Endothelial cell (in vitro differentiated cells): ENCODE measurements at regions not wholly inside any gene's neighbourhood (a gene's known extent, or its start where the extent isn't known, plus 50 kb on each side); places are given as distances from the start of the nearest gene placed in this dataset.

Source experiments
- DNase-seq: peaks from one replicate; pipeline ENCODE4 v3.0.0; 2021; ENCODE audit warnings: low spot score
- H3K27ac Mint-ChIP-seq: one replicate; pipeline ENCODE4 v1.8.0; 2021; ENCODE audit warnings: mixed read lengths, inconsistent platforms; ENCODE audit not compliant: unreplicated experiment
- H3K27me3 Mint-ChIP-seq: one replicate; pipeline ENCODE4 v1.8.0; 2021; ENCODE audit warnings: mild to moderate bottlenecking, moderate library complexity, mixed read lengths, inconsistent platforms; ENCODE audit not compliant: unreplicated experiment
- H3K36me3 Mint-ChIP-seq: one replicate; pipeline ENCODE4 v1.8.0; 2021; ENCODE audit warnings: mild to moderate bottlenecking, low read depth, mixed read lengths, inconsistent platforms; ENCODE audit not compliant: unreplicated experiment
- H3K4me1 Mint-ChIP-seq: one replicate; pipeline ENCODE4 v1.8.0; 2021; ENCODE audit warnings: mild to moderate bottlenecking, mixed read lengths, inconsistent platforms; ENCODE audit not compliant: unreplicated experiment
- H3K4me3 Mint-ChIP-seq: one replicate; pipeline ENCODE4 v1.8.0; 2021; ENCODE audit warnings: mild to moderate bottlenecking, mixed read lengths, inconsistent platforms; ENCODE audit not compliant: unreplicated experiment
- H3K9me3 Mint-ChIP-seq: one replicate; pipeline ENCODE4 v1.8.0; 2021; ENCODE audit warnings: mixed read lengths, inconsistent platforms; ENCODE audit not compliant: unreplicated experiment
- TF ChIP-seq, protein P1 (sequence below): fragments of 200-600 bp; sonication (generic); IDR thresholded peaks from one replicate; pipeline ENCODE4 v1.5.0; 2021; ENCODE audit warnings: antibody characterized with exemption; ENCODE audit not compliant: unreplicated experiment

DNA sequence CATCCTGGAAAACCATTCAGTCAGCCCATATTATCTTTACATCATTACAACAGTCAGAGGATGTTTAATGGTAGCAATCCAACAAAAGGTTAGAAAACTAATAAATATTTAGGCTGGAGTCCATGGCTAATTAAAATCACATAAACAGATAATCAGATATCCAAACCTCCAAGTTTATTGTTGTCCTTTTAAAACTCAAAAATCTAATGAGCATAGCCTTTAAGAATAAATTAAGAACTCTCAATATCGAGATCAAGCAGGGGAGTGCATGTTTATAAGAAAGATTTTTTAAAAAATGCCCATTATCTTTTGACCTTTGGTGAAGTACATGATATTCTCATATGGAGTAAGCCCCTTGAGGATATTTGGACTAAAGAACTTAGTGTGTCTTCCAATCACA, 842.9 kb upstream of the SEMA6A start:
- H3K27me3 Mint-ChIP-seq, result no peaks in the 10 kb centered on the region
- no peaks in the 10 kb centered on the region for H3K4me1 Mint-ChIP-seq
- H3K27ac Mint-ChIP-seq, result no peak overlapping the region
- no peak for DNase-seq
- no peaks in the 10 kb centered on the region for H3K36me3 Mint-ChIP-seq
- TF ChIP-seq, protein P1, sequence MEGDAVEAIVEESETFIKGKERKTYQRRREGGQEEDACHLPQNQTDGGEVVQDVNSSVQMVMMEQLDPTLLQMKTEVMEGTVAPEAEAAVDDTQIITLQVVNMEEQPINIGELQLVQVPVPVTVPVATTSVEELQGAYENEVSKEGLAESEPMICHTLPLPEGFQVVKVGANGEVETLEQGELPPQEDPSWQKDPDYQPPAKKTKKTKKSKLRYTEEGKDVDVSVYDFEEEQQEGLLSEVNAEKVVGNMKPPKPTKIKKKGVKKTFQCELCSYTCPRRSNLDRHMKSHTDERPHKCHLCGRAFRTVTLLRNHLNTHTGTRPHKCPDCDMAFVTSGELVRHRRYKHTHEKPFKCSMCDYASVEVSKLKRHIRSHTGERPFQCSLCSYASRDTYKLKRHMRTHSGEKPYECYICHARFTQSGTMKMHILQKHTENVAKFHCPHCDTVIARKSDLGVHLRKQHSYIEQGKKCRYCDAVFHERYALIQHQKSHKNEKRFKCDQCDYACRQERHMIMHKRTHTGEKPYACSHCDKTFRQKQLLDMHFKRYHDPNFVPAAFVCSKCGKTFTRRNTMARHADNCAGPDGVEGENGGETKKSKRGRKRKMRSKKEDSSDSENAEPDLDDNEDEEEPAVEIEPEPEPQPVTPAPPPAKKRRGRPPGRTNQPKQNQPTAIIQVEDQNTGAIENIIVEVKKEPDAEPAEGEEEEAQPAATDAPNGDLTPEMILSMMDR, result no peak
- H3K4me3 Mint-ChIP-seq, result no peak overlapping the region
- peaks cover 4% of the 10 kb centered on the region for H3K9me3 Mint-ChIP-seq

DNA sequence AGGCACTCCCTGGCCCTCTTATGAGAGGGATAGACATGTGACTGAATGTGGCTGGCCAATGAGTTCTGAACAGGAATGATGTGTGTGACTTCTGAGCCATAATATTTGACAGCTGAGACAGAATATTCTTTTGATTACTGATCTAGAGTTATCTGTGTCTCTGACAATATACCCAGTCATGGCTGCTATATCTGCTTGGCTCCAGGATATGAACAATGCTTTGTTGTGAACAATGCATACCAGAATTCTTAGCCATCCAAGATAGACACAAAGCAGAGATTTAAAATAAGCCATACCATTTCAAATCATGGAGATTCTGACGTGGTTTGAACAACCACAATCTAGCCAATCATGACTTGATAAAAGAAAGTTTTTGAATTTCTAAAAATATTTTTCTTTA, 840.3 kb upstream of the SEMA6A start:
- Mint-ChIP-seq H3K9me3 (no peaks in the 10 kb centered on the region), H3K4me3 (no peak overlapping the region), H3K36me3 (no peaks in the 10 kb centered on the region), H3K4me1 (no peaks in the 10 kb centered on the region), H3K27me3 (no peaks in the 10 kb centered on the region), H3K27ac (no peak overlapping the region)
- TF ChIP-seq, protein P1, result no peak
- DNase-seq, result no peak

DNA sequence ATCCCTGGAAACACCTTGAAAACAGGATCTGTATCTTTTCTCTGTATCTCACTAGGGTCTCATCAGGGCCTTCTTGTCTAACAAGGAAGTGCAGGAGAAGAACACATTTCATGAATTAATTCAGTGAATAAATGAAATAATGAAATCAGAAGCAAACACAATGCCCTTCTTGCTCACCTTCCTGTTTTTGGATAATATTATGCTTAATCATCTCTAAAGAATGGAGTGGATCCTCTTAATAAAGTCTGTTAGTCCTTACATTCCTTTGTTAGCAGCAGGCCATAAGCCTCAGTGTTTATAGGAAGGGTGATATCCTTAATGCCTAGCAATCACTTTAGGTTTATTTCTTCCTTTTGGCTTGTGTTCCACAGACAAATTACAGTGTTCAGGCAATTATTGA, 837.1 kb upstream of the SEMA6A start:
- H3K4me3 Mint-ChIP-seq, result no peak overlapping the region
- TF ChIP-seq, protein P1, result no peak
- H3K36me3 Mint-ChIP-seq, result no peaks in the 10 kb centered on the region
- peaks cover 1% of the 10 kb centered on the region for H3K27me3 Mint-ChIP-seq
- DNase-seq, result no peak
- no peak overlapping the region for H3K27ac Mint-ChIP-seq
- no peaks in the 10 kb centered on the region for H3K4me1 Mint-ChIP-seq
- H3K9me3 Mint-ChIP-seq, result no peaks in the 10 kb centered on the region

DNA sequence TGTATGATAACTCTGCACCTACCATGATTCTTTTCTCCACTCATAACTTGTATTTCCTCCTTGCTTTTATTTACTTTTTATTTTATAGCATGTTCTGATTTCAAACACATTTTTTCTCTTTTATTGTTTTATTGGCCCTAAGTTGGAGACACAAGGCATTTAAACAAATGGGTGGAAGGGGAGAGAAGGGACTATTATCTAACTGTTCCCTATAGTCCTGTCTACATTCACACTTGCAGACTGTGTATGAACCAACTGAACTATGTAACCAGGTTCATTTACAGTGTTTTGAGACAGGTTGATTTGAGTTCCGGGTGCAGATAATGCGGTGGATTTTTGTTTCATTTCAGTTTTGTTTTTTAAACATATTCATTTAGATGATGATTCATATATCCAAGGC, 830.6 kb upstream of the SEMA6A start:
- DNase-seq, result no peak
- Mint-ChIP-seq H3K27ac (no peak overlapping the region), H3K4me3 (no peak overlapping the region), H3K27me3 (peaks cover 1% of the 10 kb centered on the region), H3K36me3 (no peaks in the 10 kb centered on the region), H3K9me3 (no peaks in the 10 kb centered on the region), H3K4me1 (no peaks in the 10 kb centered on the region)
- TF ChIP-seq, protein P1, result no peak

DNA sequence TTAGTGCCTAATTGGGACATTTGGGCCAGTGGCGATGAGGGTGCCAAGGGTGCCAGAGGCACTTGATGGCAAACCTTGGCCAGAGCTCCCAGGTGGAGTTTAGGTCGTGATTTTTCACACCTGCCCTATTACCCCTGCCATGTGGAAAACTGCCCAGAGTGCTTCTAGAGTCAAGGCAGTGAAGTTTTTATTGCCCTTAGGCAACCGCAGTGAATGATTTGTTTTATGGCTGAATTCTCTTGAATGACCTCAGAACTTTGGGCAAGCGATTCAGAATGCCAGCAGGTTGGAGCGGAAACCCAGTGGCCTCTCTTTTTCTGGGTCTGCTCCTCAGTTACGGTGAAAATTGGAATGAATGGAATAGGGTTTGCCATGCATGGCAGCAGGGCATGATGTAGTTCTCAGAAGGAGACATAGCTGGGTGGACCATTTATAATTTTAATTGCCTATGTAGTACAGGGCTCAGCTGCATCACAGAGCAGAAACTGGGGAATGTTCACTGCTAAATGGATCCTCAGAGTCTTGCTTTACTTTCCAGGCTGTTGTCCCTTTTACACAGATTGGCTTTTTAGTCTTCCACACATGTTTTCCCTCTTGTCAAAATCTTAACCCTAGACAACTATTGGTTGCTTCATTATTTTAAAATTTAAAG, 820.0 kb upstream of the SEMA6A start:
- no peaks in the 10 kb centered on the region for H3K9me3 Mint-ChIP-seq
- H3K4me1 Mint-ChIP-seq, result peaks cover 3% of the 10 kb centered on the region
- H3K36me3 Mint-ChIP-seq, result no peaks in the 10 kb centered on the region
- H3K4me3 Mint-ChIP-seq, result no peak overlapping the region
- TF ChIP-seq, protein P1, result no peak
- no peaks in the 10 kb centered on the region for H3K27me3 Mint-ChIP-seq
- DNase-seq, result no peak
- no peak overlapping the region for H3K27ac Mint-ChIP-seq
